ENCODE measurements at regions not wholly inside any gene's neighbourhood (a gene's known extent, or its start where the extent isn't known, plus 50 kb on each side); places are given as distances from the start of the nearest gene placed in this dataset.

GRCh38 chr9:1952001-1952400 is 63.1 kb upstream of the SMARCA2 start:
- no peaks in the 10 kb centered on the region for H3K9me1 ChIP-seq (replicated peaks; ENCODE audit: control insufficient read depth, extremely low read depth, insufficient read depth, low read length)
- FAIRE-seq (no peak), DNase-seq (ENCODE audit: low read depth, low spot score) (no peak)
- no peaks in the 10 kb centered on the region for H3K9me3 ChIP-seq (replicated peaks; ENCODE audit: control insufficient read depth, insufficient read depth, low read length)
- no peak overlapping the region for H3K4me2 ChIP-seq (ENCODE audit: insufficient read depth, low read length)
- ChIA-PET POLR2A (no interaction called here), CTCF (no interaction called here)
- no peak overlapping the region for H3K9ac ChIP-seq (replicated peaks; ENCODE audit: extremely low read depth, insufficient read depth, low read length)
- H3K27me3 ChIP-seq (ENCODE audit: control insufficient read depth in 2 of 2, insufficient read depth in 2 of 2, low read length in 2 of 2): no peaks in the 10 kb centered on the region
- H3K79me2 ChIP-seq (ENCODE audit: control insufficient read depth, insufficient read depth, low read length): no peaks in the 10 kb centered on the region
- H4K20me1 ChIP-seq (replicated peaks; ENCODE audit: control insufficient read depth, extremely low read depth, insufficient read depth, low read length): no peaks in the 10 kb centered on the region
- H3K4me1 ChIP-seq (ENCODE audit: control insufficient read depth, extremely low read depth, insufficient read depth, low read length): no peaks in the 10 kb centered on the region
- intact Hi-C loops (cut with micrococcal nuclease) (no loop called here), dilution Hi-C loops (cut with MboI; ENCODE audit: extremely low pct_ligation_motif_present, low sequenced_read_pairs) (no loop called here)
- H3K4me3 ChIP-seq (replicated peaks in 1 of 3; ENCODE audit: insufficient read depth in 1 of 3, low read depth in 1 of 3, low read length in 3 of 3): no peak overlapping the region
- no peak overlapping the region for H2AFZ ChIP-seq (ENCODE audit: low read depth, low read length)
- no peak overlapping the region for H3K27ac ChIP-seq (ENCODE audit: insufficient read depth, low read depth, low read length)
- no TSS peak for BruUV-seq (replicated peaks)
- no peaks in the 10 kb centered on the region for H3K36me3 ChIP-seq (ENCODE audit: control insufficient read depth in 2 of 2, extremely low read depth in 1 of 2, insufficient read depth in 2 of 2, low read length in 2 of 2)
- TF ChIP-seq EZH2 (IDR thresholded peaks at IDR 0.05; ENCODE audit: borderline replicate concordance, low read depth, low read length, severe bottlenecking) (no peak), JUN (IDR thresholded peaks at IDR 0.05; ENCODE audit: borderline replicate concordance, insufficient read depth, insufficient read length, low read depth) (no peak), FOS (IDR thresholded peaks at IDR 0.05; ENCODE audit: borderline replicate concordance, insufficient read depth, low read length) (no peak), GATA2 (IDR thresholded peaks at IDR 0.05; ENCODE audit: insufficient read depth, insufficient read length, low read depth, low read length) (no peak), MYC (IDR thresholded peaks at IDR 0.05; ENCODE audit: low read depth, low read length) (no peak), CTCF (IDR thresholded peaks at IDR 0.05; ENCODE audit: extremely low read depth in 1 of 2, insufficient read depth in 1 of 2, low read depth in 1 of 2, low read length in 2 of 2) (no peak), POLR2A (IDR thresholded peaks at IDR 0.05; ENCODE audit: low read depth, low read length) (no peak), POLR2AphosphoS5 (IDR thresholded peaks at IDR 0.05; ENCODE audit: insufficient read depth, low read depth, low read length) (no peak), MAX (IDR thresholded peaks at IDR 0.05; ENCODE audit: insufficient read depth, insufficient read length) (no peak)

Measured in endothelial cell of umbilical vein (primary cell).